GM19099 (cell line): ENCODE measurements at regions not wholly inside any gene's neighbourhood (a gene's known extent, or its start where the extent isn't known, plus 50 kb on each side); places are given as distances from the start of the nearest gene placed in this dataset.

ENCODE experiments used
- POLR2A ChIP-seq: IDR thresholded peaks from 3 replicates; pipeline ENCODE4 v1.6.1; 2011; ENCODE audit warnings: low read depth; ENCODE audit not compliant: insufficient read length; ENCODE audit errors: extremely low read depth

- TF ChIP-seq POLR2A, result no peak
These were observed 103.1 kb upstream of the PRLR start for GRCh38 chr5:35333366-35333765.

DNA sequence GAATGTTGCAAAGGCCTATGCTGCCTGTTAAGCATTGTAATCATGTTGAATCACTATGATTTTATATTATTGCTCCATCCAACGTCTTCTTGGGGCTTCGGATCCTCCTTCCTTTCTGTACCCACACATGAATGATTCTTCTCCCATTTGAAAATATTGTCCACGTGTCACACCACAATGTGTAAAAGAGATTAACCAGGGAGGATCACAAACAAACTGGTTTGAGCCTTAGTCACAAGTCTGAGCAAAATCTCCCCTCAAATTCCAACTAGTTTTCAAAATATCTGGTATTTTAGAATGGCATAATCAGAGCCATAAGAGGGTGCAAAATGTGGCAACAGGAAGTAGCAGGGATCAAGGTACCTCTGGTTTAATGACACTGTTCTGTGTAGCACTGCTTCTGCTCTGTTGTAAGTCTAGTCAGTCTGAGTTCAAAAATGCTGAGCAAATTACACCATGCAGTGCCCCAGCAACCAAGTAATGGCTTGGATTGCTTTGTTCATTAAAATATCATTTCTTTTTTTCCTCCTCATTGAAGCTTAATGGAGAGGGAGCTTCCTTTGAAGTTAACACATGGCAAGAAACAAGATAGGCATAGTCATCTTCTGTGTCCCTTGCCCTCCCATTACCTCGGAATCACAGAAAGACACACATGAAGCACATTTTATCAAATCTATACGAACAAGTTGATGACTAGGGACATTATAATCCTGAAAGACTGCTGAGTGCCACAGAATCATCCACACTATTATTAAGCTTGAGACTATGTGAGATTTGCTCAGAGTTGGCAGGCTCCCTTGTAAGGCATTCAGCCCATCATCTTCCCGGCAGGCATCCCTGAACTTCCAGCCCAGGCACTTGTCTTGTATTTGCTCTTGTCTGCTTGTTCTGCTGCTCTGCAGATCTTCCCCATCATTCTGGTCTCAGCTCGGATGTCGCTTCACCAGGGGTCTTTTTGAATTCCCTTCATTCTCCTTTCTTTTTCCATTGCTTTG lies 102.0 kb upstream of the PRLR start:
- TF ChIP-seq POLR2A, result no peak

GRCh38 chr5:35325836-35326235 lies 95.5 kb upstream of the PRLR start:
- TF ChIP-seq POLR2A, result no peak

DNA sequence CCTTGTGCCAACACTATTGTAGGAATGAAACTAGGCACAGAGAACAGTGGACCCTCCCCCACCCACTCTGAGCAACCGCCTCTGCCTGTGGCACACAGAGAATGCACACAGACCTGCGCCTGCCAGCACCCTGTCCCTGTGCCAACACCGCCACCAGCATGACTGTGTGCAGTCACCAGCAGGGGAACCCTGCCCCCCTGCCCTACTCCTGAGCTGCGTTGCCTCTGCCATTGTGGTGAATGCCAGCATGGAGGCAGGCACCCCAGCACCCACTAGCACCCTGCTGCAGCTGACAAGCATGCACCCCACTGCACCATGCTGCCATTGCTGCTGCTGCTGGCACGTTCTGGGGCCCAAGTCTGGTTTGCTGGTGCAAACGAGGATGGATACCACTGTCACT lies 94.4 kb upstream of the PRLR start:
- TF ChIP-seq POLR2A, result no peak

DNA sequence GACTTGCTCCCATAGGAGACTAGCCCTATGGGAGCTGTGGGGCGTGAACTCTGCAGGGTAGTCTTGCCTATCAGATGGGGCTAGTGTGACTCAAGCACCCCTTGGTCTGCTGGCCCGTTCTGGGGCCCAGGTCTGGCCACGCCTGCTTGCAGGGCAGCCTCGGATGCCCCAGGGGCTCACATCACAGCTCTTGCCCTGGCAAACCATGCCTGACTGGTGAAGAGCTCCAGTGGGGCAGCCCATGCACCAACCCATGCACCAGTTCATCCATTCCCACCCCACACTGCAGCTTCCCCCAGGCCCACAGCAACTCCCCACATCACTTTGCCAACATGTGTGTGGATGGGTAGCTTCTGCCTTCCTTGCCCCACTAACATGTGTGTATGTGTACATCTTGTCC lies 93.9 kb upstream of the PRLR start:
- no peak for TF ChIP-seq POLR2A

DNA sequence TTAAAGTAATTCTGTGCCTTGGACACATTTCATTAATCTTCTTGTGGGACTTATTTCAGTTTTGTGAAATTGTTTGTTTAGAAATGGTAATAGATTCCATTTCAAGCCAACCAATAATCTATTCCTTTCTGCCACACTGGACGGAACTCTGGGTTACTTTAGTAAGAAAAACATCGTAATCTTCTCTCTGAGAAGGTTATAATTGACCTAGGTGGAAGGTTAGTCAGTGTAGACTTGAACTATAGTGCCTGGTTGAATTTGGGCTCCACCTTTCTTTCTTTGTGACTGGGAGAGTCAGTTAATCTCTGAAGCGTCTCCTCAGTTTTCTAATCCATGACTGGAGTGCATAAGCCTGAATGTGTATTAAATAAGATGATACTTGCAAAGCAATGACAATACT lies 89.7 kb upstream of the PRLR start:
- TF ChIP-seq POLR2A, result no peak

GRCh38 chr5:35319333-35320002 lies 89.2 kb upstream of the PRLR start:
- no peak for TF ChIP-seq POLR2A

DNA sequence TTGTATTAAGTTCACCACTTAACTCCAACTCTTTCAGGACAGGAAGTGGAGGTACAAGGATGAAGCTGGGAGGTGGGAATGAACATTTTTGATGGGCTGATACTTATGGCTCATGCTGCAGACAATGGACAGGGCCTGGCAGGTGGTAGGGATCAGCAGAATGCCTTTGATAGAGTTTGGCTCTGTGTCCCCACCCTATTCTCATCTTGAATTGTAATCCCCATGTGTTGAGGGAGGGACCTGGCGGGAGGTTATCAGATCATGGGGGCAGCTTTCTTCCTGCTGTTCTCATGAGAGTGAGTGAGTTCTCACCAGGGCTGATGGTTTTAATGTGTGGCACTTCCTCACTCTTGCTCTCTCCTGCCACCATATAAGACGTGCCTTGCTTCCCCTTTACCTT lies 87.3 kb upstream of the PRLR start:
- no peak for TF ChIP-seq POLR2A

DNA sequence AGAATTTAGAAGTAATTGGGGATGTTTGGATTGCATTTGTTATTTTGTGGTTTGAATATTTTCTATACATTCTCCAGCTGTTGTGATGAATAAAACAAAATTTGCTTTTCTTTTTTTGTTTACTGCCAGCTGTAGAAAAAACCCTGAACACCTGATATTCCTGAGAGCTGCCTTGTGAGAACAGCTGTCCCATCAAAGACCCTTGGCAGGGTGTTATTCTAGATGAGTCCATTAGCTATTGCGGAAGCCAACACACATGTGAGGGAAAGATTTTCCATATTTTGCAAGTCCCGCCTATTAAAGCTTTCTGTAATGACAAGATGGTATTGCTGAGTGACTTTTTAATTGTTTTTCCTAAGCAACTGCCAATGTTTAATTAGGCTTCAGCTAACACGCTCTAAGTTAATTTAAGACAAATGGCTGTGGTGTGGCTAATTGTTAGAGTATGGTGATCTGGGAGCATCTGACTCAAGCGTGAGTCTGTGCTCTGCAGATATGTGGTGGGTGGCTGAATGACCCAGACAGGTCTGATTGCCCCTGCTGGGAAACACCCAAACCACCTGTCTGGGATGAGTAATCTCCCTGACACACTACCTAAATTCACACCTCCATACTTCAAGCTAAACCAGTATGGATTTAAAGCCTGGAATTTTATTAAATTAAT lies 86.5 kb upstream of the PRLR start:
- TF ChIP-seq POLR2A, result no peak

DNA sequence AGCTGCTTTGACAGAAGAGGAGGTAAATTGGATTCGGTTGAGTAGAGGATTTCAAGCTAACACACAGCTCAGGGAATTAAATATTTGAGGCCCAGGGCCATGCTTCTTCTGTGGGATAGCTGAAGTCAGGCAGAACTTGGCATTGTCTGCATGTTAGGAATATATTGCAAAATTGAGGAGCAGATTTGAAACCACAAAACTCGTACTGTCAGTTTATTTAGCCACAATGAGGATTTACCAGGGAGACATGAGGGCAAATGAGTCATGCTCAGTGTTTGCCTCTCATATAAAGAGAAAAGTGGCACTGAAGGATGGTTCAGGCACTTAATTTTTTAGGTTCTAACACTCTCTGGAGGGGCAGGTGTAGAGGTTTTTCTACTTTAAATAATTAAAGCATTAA lies 83.0 kb upstream of the PRLR start:
- no peak for TF ChIP-seq POLR2A

- no peak for TF ChIP-seq POLR2A
These were observed 82.0 kb upstream of the PRLR start for GRCh38 chr5:35312267-35312666.

DNA sequence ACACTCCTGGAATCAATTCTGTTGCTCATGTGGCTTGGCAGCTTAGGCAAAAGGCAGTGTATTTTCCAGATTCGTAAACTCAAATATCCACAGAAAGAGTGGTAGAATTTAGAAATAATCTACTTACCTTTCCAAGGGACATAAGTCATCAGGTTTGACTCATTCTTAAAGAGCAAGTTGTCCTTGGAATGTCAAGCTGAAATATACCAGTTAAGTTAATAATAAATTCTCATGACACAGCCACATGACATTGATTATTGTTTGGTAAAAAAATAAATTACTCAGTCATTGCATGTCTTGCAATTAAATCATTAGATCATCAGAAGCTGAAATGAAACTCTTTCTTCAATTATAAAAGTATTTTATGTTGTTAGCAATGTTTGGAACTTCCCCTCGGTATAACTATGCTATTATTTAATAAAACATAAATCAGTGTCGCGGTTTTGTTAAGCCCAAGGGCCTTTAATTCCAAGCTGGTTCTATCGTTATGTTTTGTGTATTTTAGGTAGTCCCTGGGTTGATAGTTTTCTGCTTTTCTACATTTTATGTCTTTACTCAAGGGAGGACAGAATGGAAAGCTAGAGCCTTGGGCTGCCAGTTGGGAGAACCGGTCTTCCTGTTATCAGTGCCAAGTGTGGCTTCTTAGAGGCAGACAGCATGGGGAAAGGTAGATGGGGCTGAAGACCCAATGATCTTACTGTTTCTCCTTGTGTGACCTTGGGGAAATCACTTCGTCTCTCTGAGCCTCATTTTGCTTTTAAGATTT lies 79.3 kb upstream of the PRLR start:
- no peak for TF ChIP-seq POLR2A

DNA sequence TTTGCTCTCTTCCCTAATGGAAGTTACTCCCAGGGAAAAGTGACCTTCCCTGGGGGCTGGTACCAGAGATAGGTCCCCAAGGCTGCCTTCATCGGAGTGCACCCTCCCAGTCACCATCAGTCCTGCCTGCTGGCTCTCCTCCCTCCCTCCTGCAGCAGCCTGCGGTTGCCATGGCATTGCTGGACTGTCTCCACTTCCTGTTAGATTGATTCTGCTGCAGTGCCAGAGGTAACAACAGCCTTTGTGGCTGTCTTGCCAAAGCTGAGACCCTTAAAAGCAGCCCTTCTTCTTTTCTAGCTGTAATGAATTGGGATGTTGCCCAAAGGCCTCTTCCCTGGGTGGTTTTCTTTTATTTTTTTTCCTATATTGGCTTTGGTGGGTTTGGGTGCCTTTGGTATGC lies 78.1 kb upstream of the PRLR start:
- TF ChIP-seq POLR2A, result no peak

DNA sequence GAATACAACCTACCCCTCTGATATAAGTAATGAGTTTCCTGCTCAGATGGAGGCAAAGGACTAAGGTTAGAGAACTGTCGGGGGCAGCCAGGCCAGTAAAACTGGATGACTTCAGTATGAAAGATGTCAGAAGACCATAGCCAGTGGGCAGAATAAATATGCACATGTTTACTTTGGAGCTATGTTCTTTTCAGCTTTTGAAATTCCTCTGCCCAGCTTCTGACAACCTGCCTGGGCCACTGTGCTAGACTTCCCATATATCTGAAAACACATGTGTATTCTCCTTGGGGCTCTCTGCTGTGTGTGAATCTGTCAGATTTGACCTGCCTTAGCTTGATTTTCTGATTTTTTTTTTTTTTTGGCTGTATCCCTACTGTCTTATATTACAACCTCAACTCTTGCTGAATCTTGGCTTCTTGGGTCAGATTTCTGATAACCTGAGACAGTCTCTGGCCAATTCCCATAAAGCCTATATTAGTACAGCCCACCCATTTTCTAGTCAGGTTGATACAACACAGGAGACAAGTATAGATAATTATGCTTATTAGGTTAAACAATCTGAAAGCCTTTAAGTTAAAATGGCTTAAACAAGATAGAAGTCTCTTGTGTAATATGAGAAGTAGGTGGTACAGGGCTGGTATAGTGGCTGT lies 76.6 kb upstream of the PRLR start:
- no peak for TF ChIP-seq POLR2A
